GM12878 (cell line): ENCODE measurements at regions not wholly inside any gene's neighbourhood (a gene's known extent, or its start where the extent isn't known, plus 50 kb on each side); places are given as distances from the start of the nearest gene placed in this dataset.

ENCODE experiments used
- ATAC-seq: fragments of 200-7000 bp; cut with Tn5 transposase; 3 replicates; pipeline ENCODE4 v1.9.1; 2020; ENCODE audit warnings: mild to moderate bottlenecking, moderate library complexity
- BruUV-seq: library from RNA; stranded (reverse); fragments of 400-500 nt; replicated peaks from 2 replicates; lab custom pipeline; 2021; lab: Mats Ljungman, UMichigan
- CTCF ChIA-PET: fragments of 300-600 bp; sonication (Branson Sonifier 250); formaldehyde crosslinking; extraction: SDS; loops from one replicate; lab custom pipeline; 2021; ENCODE audit warnings: inconsistent platforms; lab: Yijun Ruan, JAX
- POLR2A ChIA-PET: fragments of 350-600 bp; formaldehyde crosslinking; extraction: SDS; loops from one replicate; lab custom pipeline; 2021; ENCODE audit warnings: inconsistent platforms; lab: Charles Lee
- RAD21 ChIA-PET: fragments of 300-600 bp; sonication (Branson Sonifier 250); formaldehyde crosslinking; loops from one replicate; lab custom pipeline; 2023; ENCODE audit warnings: antibody characterized with exemption; ENCODE audit not compliant: unreplicated experiment; lab: Charles Lee
- SMC1A ChIA-PET: fragments of 300-600 bp; sonication (Branson Sonifier 250); formaldehyde crosslinking; loops from one replicate; lab custom pipeline; 2023; ENCODE audit not compliant: unreplicated experiment, uncharacterized antibody; lab: Charles Lee
- DNase-seq: peaks from one replicate; pipeline ENCODE4 v3.0.0-alpha.2; 2011; ENCODE audit warnings: low read depth, low spot score
- FAIRE-seq: peaks from 3 replicates; lab custom pipeline; 2011; peaks lifted over from hg19 to GRCh38; lab: Jason Lieb, UNC
- H2AFZ ChIP-seq: 2 replicates; pipeline ENCODE4 v1.6.0; 2011; ENCODE audit warnings: low read depth, low read length, control low read depth; ENCODE audit not compliant: control insufficient read depth
- H3K27ac ChIP-seq: 2 replicates; pipeline ENCODE4 v1.5.1; 2011; ENCODE audit warnings: control low read depth; ENCODE audit not compliant: control insufficient read depth, insufficient read depth
- H3K27me3 ChIP-seq, 2 experiments: replicated peaks in 1 of 2; 2 replicates each; pipeline versions ENCODE4 v1.6.0 to v1.6.1; 2011; ENCODE audit warnings: low read length in 1 of 2; ENCODE audit not compliant: control insufficient read depth in 2 of 2, insufficient read depth in 2 of 2
- H3K36me3 ChIP-seq, 2 experiments: 2 replicates each; pipeline ENCODE4 v1.5.1; 2011; ENCODE audit warnings: low read length in 1 of 2; ENCODE audit not compliant: control insufficient read depth in 2 of 2, insufficient read depth in 2 of 2
- H3K4me1 ChIP-seq: 2 replicates; pipeline ENCODE4 v1.6.1; 2011; ENCODE audit warnings: mild to moderate bottlenecking, low read length, moderate library complexity, mixed read lengths; ENCODE audit not compliant: control insufficient read depth, insufficient read depth
- H3K4me2 ChIP-seq: 2 replicates; pipeline ENCODE4 v1.6.0; 2011; ENCODE audit warnings: control low read depth; ENCODE audit not compliant: control insufficient read depth, insufficient read depth
- H3K4me3 ChIP-seq: fragments of 200-600 bp; sonication (generic); 2 replicates; pipeline ENCODE4 v1.5.1; 2016
- H3K79me2 ChIP-seq: 2 replicates; pipeline ENCODE4 v1.6.0; 2011; ENCODE audit warnings: low read length; ENCODE audit not compliant: control insufficient read depth, insufficient read depth
- H3K9ac ChIP-seq: 2 replicates; pipeline ENCODE4 v1.8.0; 2011; ENCODE audit warnings: low read length, control low read depth, mixed read lengths; ENCODE audit not compliant: control insufficient read depth, insufficient read depth
- H3K9me3 ChIP-seq: replicated peaks from 3 replicates; pipeline ENCODE4 v1.5.1; 2011; ENCODE audit warnings: mild to moderate bottlenecking, low read length; ENCODE audit not compliant: control insufficient read depth, insufficient read depth
- H4K20me1 ChIP-seq: 2 replicates; pipeline ENCODE4 v1.6.0; 2011; ENCODE audit not compliant: control insufficient read depth, insufficient read depth
- CEBPB ChIP-seq, 2 experiments: fragments of 150-350 bp in 1 of 2; IDR thresholded peaks; 2 replicates each; pipeline ENCODE4 v1.6.1; 2012 to 2014; ENCODE audit warnings: low read depth in 2 of 2, low read length in 2 of 2, borderline replicate concordance in 1 of 2, inconsistent platforms in 1 of 2
- POU2F2 ChIP-seq: IDR thresholded peaks from 3 replicates; pipeline ENCODE4 v1.6.1; 2011; ENCODE audit warnings: low read depth, mild to moderate bottlenecking, low read length, borderline replicate concordance
- YBX1 ChIP-seq: fragments of 450-650 bp; IDR thresholded peaks from 2 replicates; pipeline ENCODE4 v1.6.1; 2016; ENCODE audit warnings: antibody characterized with exemption
- whole genome bisulfite sequencing: methylation state at CpG from one replicate; pipeline ENCODE4 v1.1.6; 2016; ENCODE audit warnings: low lambda C conversion rate; ENCODE audit not compliant: insufficient replicate concordance, insufficient coverage; ENCODE audit errors: missing lambda C conversion rate; 5-methylcytosine and 5-hydroxymethylcytosine counted together
- in situ Hi-C: fragments of 300-500 bp; cut with MboI; formaldehyde crosslinking; loops from 9 replicates; pipeline ENCODE4 v1.14.3; 2018; ENCODE audit warnings: mixed read lengths
- intact Hi-C: fragments of 100-400 bp; cut with micrococcal nuclease; formaldehyde crosslinking; loops from one replicate; pipeline ENCODE4 v1.14.2; 2022; ENCODE audit not compliant: unreplicated experiment
- TF ChIP-seq, protein P1 (sequence below): IDR thresholded peaks from 2 replicates; pipeline ENCODE4 v1.6.1; 2012; ENCODE audit warnings: mild to moderate bottlenecking, low read depth, low read length

DNA sequence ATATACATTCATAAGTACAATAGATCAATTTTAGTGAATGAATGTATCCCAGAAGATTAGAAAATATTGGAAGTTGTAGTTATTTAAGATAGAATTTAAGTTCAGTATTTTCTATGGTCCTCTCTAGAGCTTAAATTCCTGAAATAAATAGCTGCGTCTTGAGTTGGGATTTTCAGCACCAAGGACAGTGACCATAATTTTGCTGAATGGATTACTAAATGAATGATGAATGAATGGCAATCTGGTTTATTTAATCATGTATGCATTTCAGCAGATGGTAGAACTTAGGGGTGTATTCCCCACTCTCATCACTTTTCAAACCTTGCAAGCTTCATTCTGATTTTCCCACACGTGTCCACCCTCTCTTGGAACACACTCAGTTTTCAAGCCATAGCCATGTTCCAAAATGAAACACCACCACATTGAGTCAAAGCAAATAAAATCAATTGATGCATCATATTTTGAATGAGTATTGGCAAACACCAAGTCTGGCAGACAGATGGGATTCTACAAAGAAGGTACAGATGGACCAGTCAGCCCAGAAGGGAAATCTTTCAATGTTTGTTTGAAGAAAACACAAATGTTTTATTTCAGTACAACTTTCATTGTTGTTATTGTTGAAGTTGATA, 362.2 kb upstream of the NXPH2 start:
- ChIA-PET CTCF (no interaction called here), SMC1A (interaction anchor here (0.5 kb wide), 1 partner anchor 697 kb away, joined by 3 read pairs; no protein-coding TSS in a partner anchor), RAD21 (no interaction called here), POLR2A (no interaction called here)
- Histone ChIP-seq H4K20me1 (no peaks in the 10 kb centered on the region), H3K4me2 (no peak overlapping the region), H3K27ac (no peak overlapping the region), H2AFZ (no peak overlapping the region), H3K4me1 (no peaks in the 10 kb centered on the region), H3K4me3 (no peak overlapping the region), H3K27me3 (no peaks in the 10 kb centered on the region), H3K9ac (no peak overlapping the region), H3K9me3 (no peaks in the 10 kb centered on the region), H3K79me2 (no peaks in the 10 kb centered on the region), H3K36me3 (no peaks in the 10 kb centered on the region)
- intact Hi-C loops, result no loop called here
- FAIRE-seq (no peak), DNase-seq (no peak), ATAC-seq (no peak)
- 19% methylated on average over 2 of the region's 2 CpGs for WGBS
- TF ChIP-seq POU2F2, result no peak
- TF ChIP-seq, protein P1, sequence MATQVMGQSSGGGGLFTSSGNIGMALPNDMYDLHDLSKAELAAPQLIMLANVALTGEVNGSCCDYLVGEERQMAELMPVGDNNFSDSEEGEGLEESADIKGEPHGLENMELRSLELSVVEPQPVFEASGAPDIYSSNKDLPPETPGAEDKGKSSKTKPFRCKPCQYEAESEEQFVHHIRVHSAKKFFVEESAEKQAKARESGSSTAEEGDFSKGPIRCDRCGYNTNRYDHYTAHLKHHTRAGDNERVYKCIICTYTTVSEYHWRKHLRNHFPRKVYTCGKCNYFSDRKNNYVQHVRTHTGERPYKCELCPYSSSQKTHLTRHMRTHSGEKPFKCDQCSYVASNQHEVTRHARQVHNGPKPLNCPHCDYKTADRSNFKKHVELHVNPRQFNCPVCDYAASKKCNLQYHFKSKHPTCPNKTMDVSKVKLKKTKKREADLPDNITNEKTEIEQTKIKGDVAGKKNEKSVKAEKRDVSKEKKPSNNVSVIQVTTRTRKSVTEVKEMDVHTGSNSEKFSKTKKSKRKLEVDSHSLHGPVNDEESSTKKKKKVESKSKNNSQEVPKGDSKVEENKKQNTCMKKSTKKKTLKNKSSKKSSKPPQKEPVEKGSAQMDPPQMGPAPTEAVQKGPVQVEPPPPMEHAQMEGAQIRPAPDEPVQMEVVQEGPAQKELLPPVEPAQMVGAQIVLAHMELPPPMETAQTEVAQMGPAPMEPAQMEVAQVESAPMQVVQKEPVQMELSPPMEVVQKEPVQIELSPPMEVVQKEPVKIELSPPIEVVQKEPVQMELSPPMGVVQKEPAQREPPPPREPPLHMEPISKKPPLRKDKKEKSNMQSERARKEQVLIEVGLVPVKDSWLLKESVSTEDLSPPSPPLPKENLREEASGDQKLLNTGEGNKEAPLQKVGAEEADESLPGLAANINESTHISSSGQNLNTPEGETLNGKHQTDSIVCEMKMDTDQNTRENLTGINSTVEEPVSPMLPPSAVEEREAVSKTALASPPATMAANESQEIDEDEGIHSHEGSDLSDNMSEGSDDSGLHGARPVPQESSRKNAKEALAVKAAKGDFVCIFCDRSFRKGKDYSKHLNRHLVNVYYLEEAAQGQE, result peak; percentile 77
- no peak for TF ChIP-seq CEBPB (IDR thresholded peaks at IDR 0.05; ENCODE audit: borderline replicate concordance in 1 of 2, low read depth in 2 of 2, low read length in 2 of 2)
- in situ Hi-C loops, result no loop called here
- no TSS peak for BruUV-seq

DNA sequence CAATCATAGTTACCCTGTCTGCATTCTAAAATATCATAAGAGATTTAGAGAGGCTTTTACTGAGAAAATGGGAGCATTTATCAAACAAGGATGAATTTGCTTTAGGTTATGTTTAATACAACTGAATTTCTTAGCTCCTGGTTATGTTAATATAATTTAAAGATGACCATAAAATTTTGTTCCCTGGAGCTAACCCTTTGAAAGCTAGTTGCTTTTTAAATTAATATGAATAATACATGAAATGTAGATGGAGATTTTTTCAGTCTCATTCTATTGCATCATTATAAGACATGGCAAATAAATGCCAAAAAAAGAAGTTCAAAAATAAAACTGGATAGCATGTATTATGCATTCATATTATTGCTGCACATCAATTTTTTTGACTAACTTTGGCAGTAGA, 344.1 kb upstream of the NXPH2 start:
- FAIRE-seq (no peak), DNase-seq (no peak), ATAC-seq (no peak)
- no peak overlapping the region for H3K4me3 ChIP-seq
- H3K27ac ChIP-seq, result no peak overlapping the region
- H3K9me3 ChIP-seq, result no peaks in the 10 kb centered on the region
- no peaks in the 10 kb centered on the region for H3K27me3 ChIP-seq
- no peak overlapping the region for H3K4me2 ChIP-seq
- ChIA-PET RAD21 (no interaction called here), POLR2A (no interaction called here), SMC1A (no interaction called here), CTCF (no interaction called here)
- BruUV-seq, result no TSS peak
- intact Hi-C loops (no loop called here), in situ Hi-C loops (no loop called here)
- H4K20me1 ChIP-seq, result no peaks in the 10 kb centered on the region
- TF ChIP-seq YBX1, result no peak
- no peaks in the 10 kb centered on the region for H3K36me3 ChIP-seq
- H3K79me2 ChIP-seq, result no peaks in the 10 kb centered on the region
- no peak overlapping the region for H2AFZ ChIP-seq
- H3K4me1 ChIP-seq, result no peaks in the 10 kb centered on the region
- H3K9ac ChIP-seq, result no peak overlapping the region
